ENCODE measurements at regions not wholly inside any gene's neighbourhood (a gene's known extent, or its start where the extent isn't known, plus 50 kb on each side); places are given as distances from the start of the nearest gene placed in this dataset.

- no peak for DNase-seq (ENCODE audit: low spot score)
- Mint-ChIP-seq H3K27ac (ENCODE audit: unreplicated experiment) (no peak overlapping the region), H3K36me3 (ENCODE audit: low read depth, unreplicated experiment) (no peaks in the 10 kb centered on the region), H3K9me3 (ENCODE audit: unreplicated experiment) (no peaks in the 10 kb centered on the region), H3K4me3 (ENCODE audit: unreplicated experiment) (no peak overlapping the region), H3K4me1 (ENCODE audit: unreplicated experiment) (no peaks in the 10 kb centered on the region), H3K27me3 (ENCODE audit: unreplicated experiment) (no peaks in the 10 kb centered on the region)
- TF ChIP-seq, protein P1, sequence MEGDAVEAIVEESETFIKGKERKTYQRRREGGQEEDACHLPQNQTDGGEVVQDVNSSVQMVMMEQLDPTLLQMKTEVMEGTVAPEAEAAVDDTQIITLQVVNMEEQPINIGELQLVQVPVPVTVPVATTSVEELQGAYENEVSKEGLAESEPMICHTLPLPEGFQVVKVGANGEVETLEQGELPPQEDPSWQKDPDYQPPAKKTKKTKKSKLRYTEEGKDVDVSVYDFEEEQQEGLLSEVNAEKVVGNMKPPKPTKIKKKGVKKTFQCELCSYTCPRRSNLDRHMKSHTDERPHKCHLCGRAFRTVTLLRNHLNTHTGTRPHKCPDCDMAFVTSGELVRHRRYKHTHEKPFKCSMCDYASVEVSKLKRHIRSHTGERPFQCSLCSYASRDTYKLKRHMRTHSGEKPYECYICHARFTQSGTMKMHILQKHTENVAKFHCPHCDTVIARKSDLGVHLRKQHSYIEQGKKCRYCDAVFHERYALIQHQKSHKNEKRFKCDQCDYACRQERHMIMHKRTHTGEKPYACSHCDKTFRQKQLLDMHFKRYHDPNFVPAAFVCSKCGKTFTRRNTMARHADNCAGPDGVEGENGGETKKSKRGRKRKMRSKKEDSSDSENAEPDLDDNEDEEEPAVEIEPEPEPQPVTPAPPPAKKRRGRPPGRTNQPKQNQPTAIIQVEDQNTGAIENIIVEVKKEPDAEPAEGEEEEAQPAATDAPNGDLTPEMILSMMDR (IDR thresholded peaks at IDR 0.05; ENCODE audit: unreplicated experiment): no peak
Measured at GRCh38 chr3:116834816-116835215, 125.2 kb downstream of the TUSC7 start.

GRCh38 chr3:116835658-116836057, 126.1 kb downstream of the TUSC7 start:
- no peaks in the 10 kb centered on the region for H3K36me3 Mint-ChIP-seq (ENCODE audit: low read depth, unreplicated experiment)

GRCh38 chr3:116836286-116836685, 126.7 kb downstream of the TUSC7 start:
- Mint-ChIP-seq H3K27me3 (ENCODE audit: unreplicated experiment) (no peaks in the 10 kb centered on the region), H3K4me3 (ENCODE audit: unreplicated experiment) (no peak overlapping the region), H3K36me3 (ENCODE audit: low read depth, unreplicated experiment) (no peaks in the 10 kb centered on the region), H3K4me1 (ENCODE audit: unreplicated experiment) (no peaks in the 10 kb centered on the region), H3K9me3 (ENCODE audit: unreplicated experiment) (no peaks in the 10 kb centered on the region), H3K27ac (ENCODE audit: unreplicated experiment) (no peak overlapping the region)
- DNase-seq (ENCODE audit: low spot score): no peak
- TF ChIP-seq, protein P1 (IDR thresholded peaks at IDR 0.05; ENCODE audit: unreplicated experiment): no peak

More at GRCh38 chr3:116835658-116836057, 126.1 kb downstream of the TUSC7 start:
- no peak for DNase-seq (ENCODE audit: low spot score)
- no peak overlapping the region for H3K27ac Mint-ChIP-seq (ENCODE audit: unreplicated experiment)
- no peaks in the 10 kb centered on the region for H3K27me3 Mint-ChIP-seq (ENCODE audit: unreplicated experiment)
- TF ChIP-seq, protein P1 (IDR thresholded peaks at IDR 0.05; ENCODE audit: unreplicated experiment): no peak
- no peak overlapping the region for H3K4me3 Mint-ChIP-seq (ENCODE audit: unreplicated experiment)
- H3K9me3 Mint-ChIP-seq (ENCODE audit: unreplicated experiment): no peaks in the 10 kb centered on the region
- H3K4me1 Mint-ChIP-seq (ENCODE audit: unreplicated experiment): no peaks in the 10 kb centered on the region

DNA sequence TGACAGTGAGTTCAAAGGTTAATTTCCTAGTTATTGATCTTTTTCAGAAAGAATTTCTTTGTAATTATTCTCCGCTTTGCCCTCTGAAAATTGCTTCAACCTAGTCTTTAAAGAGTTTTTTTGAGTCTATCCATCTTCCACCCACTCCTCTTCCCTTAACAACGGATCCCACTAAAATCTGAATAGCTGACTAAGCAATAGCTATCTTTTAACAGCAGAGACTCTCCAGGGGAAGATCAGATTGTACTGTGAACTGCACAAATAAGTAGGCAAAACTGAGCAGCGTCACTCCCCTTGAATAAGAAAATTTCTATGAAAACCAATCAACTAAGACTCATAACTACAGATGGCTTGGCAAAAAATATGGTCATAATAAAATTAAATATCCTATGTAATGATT, 127.9 kb downstream of the TUSC7 start:
- Mint-ChIP-seq H3K9me3 (ENCODE audit: unreplicated experiment) (no peaks in the 10 kb centered on the region), H3K27ac (ENCODE audit: unreplicated experiment) (no peak overlapping the region), H3K27me3 (ENCODE audit: unreplicated experiment) (no peaks in the 10 kb centered on the region), H3K4me1 (ENCODE audit: unreplicated experiment) (no peaks in the 10 kb centered on the region), H3K4me3 (ENCODE audit: unreplicated experiment) (no peak overlapping the region), H3K36me3 (ENCODE audit: low read depth, unreplicated experiment) (no peaks in the 10 kb centered on the region)
- TF ChIP-seq, protein P1 (IDR thresholded peaks at IDR 0.05; ENCODE audit: unreplicated experiment): no peak
- DNase-seq (ENCODE audit: low spot score): no peak

DNA sequence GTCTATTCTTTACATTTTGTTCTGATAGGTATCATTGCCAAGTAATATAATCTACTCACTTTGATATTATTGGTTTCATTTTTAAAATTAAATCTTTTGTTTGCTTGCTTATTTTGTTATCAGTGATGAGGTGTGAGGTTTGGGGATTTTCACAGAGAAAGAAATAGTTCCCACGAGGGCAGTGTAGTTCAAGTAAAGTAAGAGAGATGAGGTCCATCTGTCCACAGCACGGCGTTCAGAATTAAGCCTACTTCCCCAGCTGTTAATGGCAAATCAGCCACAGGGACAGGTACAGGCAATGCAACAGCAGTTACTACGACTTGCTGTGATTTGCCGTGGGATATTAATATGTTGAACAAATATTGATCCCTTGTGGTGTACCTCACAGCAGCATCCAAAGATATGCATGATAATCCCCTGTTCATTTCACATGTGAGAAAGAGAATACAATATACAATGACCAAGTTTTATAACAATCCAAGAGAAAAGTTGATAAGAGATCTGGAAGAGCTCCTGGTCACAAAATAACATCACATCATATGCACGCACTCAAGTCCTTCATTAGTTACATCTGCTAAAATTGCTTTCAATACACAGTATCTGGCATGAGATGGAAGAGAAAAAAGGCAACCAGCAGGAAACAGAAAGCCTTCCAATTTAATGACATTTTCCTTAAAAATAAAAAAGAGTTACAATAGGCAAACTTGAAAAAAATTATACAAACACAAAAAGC, 131.6 kb downstream of the TUSC7 start:
- no peak for DNase-seq (ENCODE audit: low spot score)
- H3K27ac Mint-ChIP-seq (ENCODE audit: unreplicated experiment): no peak overlapping the region
- no peaks in the 10 kb centered on the region for H3K27me3 Mint-ChIP-seq (ENCODE audit: unreplicated experiment)
- TF ChIP-seq, protein P1 (IDR thresholded peaks at IDR 0.05; ENCODE audit: unreplicated experiment): no peak
- no peaks in the 10 kb centered on the region for H3K36me3 Mint-ChIP-seq (ENCODE audit: low read depth, unreplicated experiment)
- no peaks in the 10 kb centered on the region for H3K4me1 Mint-ChIP-seq (ENCODE audit: unreplicated experiment)
- no peak overlapping the region for H3K4me3 Mint-ChIP-seq (ENCODE audit: unreplicated experiment)
- no peaks in the 10 kb centered on the region for H3K9me3 Mint-ChIP-seq (ENCODE audit: unreplicated experiment)
